SK-N-SH treated with all-trans-retinoic acid at 6 μM for 48 hours (cell line): ENCODE measurements at regions not wholly inside any gene's neighbourhood (a gene's known extent, or its start where the extent isn't known, plus 50 kb on each side); places are given as distances from the start of the nearest gene placed in this dataset.

Experiments
- BACH2 ChIP-seq: fragments of 250-450 bp; sonication (Bioruptor Pico); IDR thresholded peaks from 2 replicates; pipeline ENCODE4 v1.9.0; 2021; ENCODE audit warnings: mild to moderate bottlenecking, borderline replicate concordance
- ESRRG ChIP-seq: fragments of 250-450 bp; sonication (Bioruptor Pico); IDR thresholded peaks from 2 replicates; pipeline ENCODE4 v1.6.1; 2021; ENCODE audit warnings: mild to moderate bottlenecking
- PATZ1 ChIP-seq: fragments of 250-450 bp; sonication (Bioruptor Pico); IDR thresholded peaks from 2 replicates; pipeline ENCODE4 v1.8.0; 2020; ENCODE audit warnings: mild to moderate bottlenecking, moderate library complexity, borderline replicate concordance
- SNAI2 ChIP-seq: fragments of 250-450 bp; sonication (Bioruptor Pico); IDR thresholded peaks from 2 replicates; pipeline ENCODE4 v1.5.0; 2020; ENCODE audit warnings: mild to moderate bottlenecking, moderate library complexity
- ZC3H10 ChIP-seq: fragments of 250-450 bp; sonication (Bioruptor Pico); IDR thresholded peaks from 2 replicates; pipeline ENCODE4 v1.5.1; 2021; ENCODE audit warnings: mild to moderate bottlenecking, moderate library complexity
- ZFP30 ChIP-seq: fragments of 450-650 bp; formaldehyde crosslinking; IDR thresholded peaks from 2 replicates; pipeline ENCODE4 v1.5.0; 2022; ENCODE audit warnings: mild to moderate bottlenecking, moderate library complexity

- TF ChIP-seq ESRRG (CRISPR knock-in tag) (no peak), PATZ1 (no peak), BACH2 (no peak), ZFP30 (CRISPR knock-in tag) (no peak), ZC3H10 (CRISPR knock-in tag) (no peak), SNAI2 (CRISPR knock-in tag) (no peak)
Observed at GRCh38 chrX:99800016-99800415, 610.1 kb downstream of the PCDH19 start.
